Activated CD4-positive, alpha-beta memory T cell treated with anti-CD3 and anti-CD28 coated beads, Interleukin-2, amount 10 ng/mL, durations not matched to agents 7 days and 5 days (primary cell): ENCODE measurements at regions not wholly inside any gene's neighbourhood (a gene's known extent, or its start where the extent isn't known, plus 50 kb on each side); places are given as distances from the start of the nearest gene placed in this dataset.

Source experiments
- CTCF ChIA-PET: fragments of 350-600 bp; sonication (Branson Sonifier 250); formaldehyde crosslinking; loops from one replicate; lab custom pipeline; 2021; ENCODE audit warnings: antibody characterized with exemption, inconsistent platforms; lab: Charles Lee
- POLR2A ChIA-PET: fragments of 350-600 bp; sonication (Branson Sonifier 250); formaldehyde crosslinking; loops from one replicate; lab custom pipeline; 2021; ENCODE audit warnings: antibody characterized with exemption; lab: Charles Lee
- DNase-seq: peaks from one replicate; pipeline ENCODE4 v3.0.0-alpha.2; 2020
- H3K27ac Mint-ChIP-seq: one replicate; pipeline ENCODE4 v1.8.0; 2021; ENCODE audit warnings: mild to moderate bottlenecking, mixed read lengths
- H3K27me3 Mint-ChIP-seq: one replicate; pipeline ENCODE4 v1.8.0; 2021; ENCODE audit warnings: mixed read lengths
- H3K36me3 Mint-ChIP-seq: one replicate; pipeline ENCODE4 v1.8.0; 2021; ENCODE audit warnings: low read depth, mixed read lengths
- H3K4me1 Mint-ChIP-seq: one replicate; pipeline ENCODE4 v1.8.0; 2021; ENCODE audit warnings: mixed read lengths
- H3K4me3 Mint-ChIP-seq: one replicate; pipeline ENCODE4 v1.8.0; 2021; ENCODE audit warnings: mild to moderate bottlenecking, mixed read lengths
- H3K9me3 Mint-ChIP-seq: one replicate; pipeline ENCODE4 v1.8.0; 2021; ENCODE audit warnings: mixed read lengths

- Mint-ChIP-seq H3K4me1 (no peaks in the 10 kb centered on the region), H3K4me3 (no peak overlapping the region), H3K9me3 (no peaks in the 10 kb centered on the region), H3K36me3 (no peaks in the 10 kb centered on the region), H3K27me3 (no peaks in the 10 kb centered on the region), H3K27ac (no peak overlapping the region)
- DNase-seq: no peak
- ChIA-PET POLR2A (no interaction called here), CTCF (no interaction called here)
These were observed 328.2 kb upstream of the COL3A1 start for GRCh38 chr2:188645986-188646385.

- no peaks in the 10 kb centered on the region for H3K4me1 Mint-ChIP-seq
- H3K27ac Mint-ChIP-seq: no peak overlapping the region
- H3K4me3 Mint-ChIP-seq: no peak overlapping the region
- POLR2A ChIA-PET: no interaction called here
- H3K9me3 Mint-ChIP-seq: no peaks in the 10 kb centered on the region
- CTCF ChIA-PET: no interaction called here
- no peaks in the 10 kb centered on the region for H3K36me3 Mint-ChIP-seq
- no peak for DNase-seq
- H3K27me3 Mint-ChIP-seq: no peaks in the 10 kb centered on the region
These were observed 326.6 kb upstream of the COL3A1 start for GRCh38 chr2:188647430-188648070.

- ChIA-PET CTCF (no interaction called here), POLR2A (no interaction called here)
- no peak overlapping the region for H3K27ac Mint-ChIP-seq
- H3K4me1 Mint-ChIP-seq: no peaks in the 10 kb centered on the region
- no peaks in the 10 kb centered on the region for H3K36me3 Mint-ChIP-seq
- H3K9me3 Mint-ChIP-seq: peaks cover 2% of the 10 kb centered on the region
- H3K27me3 Mint-ChIP-seq: no peaks in the 10 kb centered on the region
- no peak overlapping the region for H3K4me3 Mint-ChIP-seq
- DNase-seq: no peak
These were observed 314.3 kb upstream of the COL3A1 start for GRCh38 chr2:188659656-188660406.

GRCh38 chr2:188663301-188663700 lies 310.9 kb upstream of the COL3A1 start:
- H3K27me3 Mint-ChIP-seq: no peaks in the 10 kb centered on the region
- peaks cover 2% of the 10 kb centered on the region for H3K9me3 Mint-ChIP-seq
- DNase-seq: no peak
- no peaks in the 10 kb centered on the region for H3K4me1 Mint-ChIP-seq
- H3K36me3 Mint-ChIP-seq: no peaks in the 10 kb centered on the region
- ChIA-PET POLR2A (no interaction called here), CTCF (no interaction called here)
- no peak overlapping the region for H3K27ac Mint-ChIP-seq
- H3K4me3 Mint-ChIP-seq: no peak overlapping the region

GRCh38 chr2:188664416-188664815 lies 309.8 kb upstream of the COL3A1 start:
- POLR2A ChIA-PET: no interaction called here
- no peak for DNase-seq

GRCh38 chr2:188664951-188665595 lies 309.1 kb upstream of the COL3A1 start:
- ChIA-PET POLR2A (no interaction called here), CTCF (no interaction called here)
- DNase-seq: no peak
- Mint-ChIP-seq H3K27me3 (no peaks in the 10 kb centered on the region), H3K9me3 (peaks cover 2% of the 10 kb centered on the region), H3K4me3 (no peak overlapping the region), H3K4me1 (no peaks in the 10 kb centered on the region), H3K36me3 (no peaks in the 10 kb centered on the region), H3K27ac (no peak overlapping the region)

More at GRCh38 chr2:188664416-188664815, 309.8 kb upstream of the COL3A1 start:
- Mint-ChIP-seq H3K27me3 (no peaks in the 10 kb centered on the region), H3K4me1 (no peaks in the 10 kb centered on the region), H3K4me3 (no peak overlapping the region), H3K9me3 (peaks cover 2% of the 10 kb centered on the region), H3K27ac (no peak overlapping the region), H3K36me3 (no peaks in the 10 kb centered on the region)
- CTCF ChIA-PET: no interaction called here

GRCh38 chr2:188665727-188666304 lies 308.4 kb upstream of the COL3A1 start:
- H3K4me3 Mint-ChIP-seq: no peak overlapping the region
- no peaks in the 10 kb centered on the region for H3K36me3 Mint-ChIP-seq
- no peaks in the 10 kb centered on the region for H3K27me3 Mint-ChIP-seq
- H3K9me3 Mint-ChIP-seq: peaks cover 2% of the 10 kb centered on the region
- no peak overlapping the region for H3K27ac Mint-ChIP-seq
- DNase-seq: no peak
- H3K4me1 Mint-ChIP-seq: no peaks in the 10 kb centered on the region
- CTCF ChIA-PET: no interaction called here
- POLR2A ChIA-PET: no interaction called here

GRCh38 chr2:188666503-188666902 lies 307.7 kb upstream of the COL3A1 start:
- H3K4me3 Mint-ChIP-seq: no peak overlapping the region
- ChIA-PET CTCF (no interaction called here), POLR2A (no interaction called here)
- no peaks in the 10 kb centered on the region for H3K27me3 Mint-ChIP-seq
- no peaks in the 10 kb centered on the region for H3K36me3 Mint-ChIP-seq
- H3K27ac Mint-ChIP-seq: no peak overlapping the region
- no peak for DNase-seq
- H3K9me3 Mint-ChIP-seq: peaks cover 2% of the 10 kb centered on the region
- H3K4me1 Mint-ChIP-seq: no peaks in the 10 kb centered on the region

- H3K27ac Mint-ChIP-seq: no peak overlapping the region
- no peaks in the 10 kb centered on the region for H3K27me3 Mint-ChIP-seq
- H3K4me1 Mint-ChIP-seq: no peaks in the 10 kb centered on the region
- H3K4me3 Mint-ChIP-seq: no peak overlapping the region
- H3K36me3 Mint-ChIP-seq: no peaks in the 10 kb centered on the region
- H3K9me3 Mint-ChIP-seq: no peaks in the 10 kb centered on the region
- DNase-seq: no peak
- ChIA-PET CTCF (no interaction called here), POLR2A (no interaction called here)
These were observed 306.0 kb upstream of the COL3A1 start for GRCh38 chr2:188668017-188668680.

- no peaks in the 10 kb centered on the region for H3K9me3 Mint-ChIP-seq
These were observed 298.7 kb upstream of the COL3A1 start for GRCh38 chr2:188675391-188676009.

GRCh38 chr2:188676010-188676400 lies 298.2 kb upstream of the COL3A1 start:
- no peak for DNase-seq
- H3K9me3 Mint-ChIP-seq: no peaks in the 10 kb centered on the region
- no peak overlapping the region for H3K27ac Mint-ChIP-seq
- H3K4me3 Mint-ChIP-seq: no peak overlapping the region
- no peaks in the 10 kb centered on the region for H3K4me1 Mint-ChIP-seq
- ChIA-PET CTCF (no interaction called here), POLR2A (no interaction called here)
- no peaks in the 10 kb centered on the region for H3K36me3 Mint-ChIP-seq
- no peaks in the 10 kb centered on the region for H3K27me3 Mint-ChIP-seq

More at GRCh38 chr2:188675391-188676009, 298.7 kb upstream of the COL3A1 start:
- CTCF ChIA-PET: no interaction called here
- Mint-ChIP-seq H3K27ac (no peak overlapping the region), H3K4me3 (no peak overlapping the region), H3K27me3 (no peaks in the 10 kb centered on the region), H3K36me3 (no peaks in the 10 kb centered on the region), H3K4me1 (no peaks in the 10 kb centered on the region)
- POLR2A ChIA-PET: no interaction called here
- DNase-seq: no peak

GRCh38 chr2:188677142-188677541 lies 297.0 kb upstream of the COL3A1 start:
- no peaks in the 10 kb centered on the region for H3K36me3 Mint-ChIP-seq
- DNase-seq: no peak
- H3K9me3 Mint-ChIP-seq: no peaks in the 10 kb centered on the region
- CTCF ChIA-PET: no interaction called here
- H3K27me3 Mint-ChIP-seq: no peaks in the 10 kb centered on the region
- H3K4me3 Mint-ChIP-seq: no peak overlapping the region
- no peaks in the 10 kb centered on the region for H3K4me1 Mint-ChIP-seq
- no peak overlapping the region for H3K27ac Mint-ChIP-seq
- POLR2A ChIA-PET: no interaction called here

GRCh38 chr2:188678882-188679281 lies 295.3 kb upstream of the COL3A1 start:
- Mint-ChIP-seq H3K4me1 (no peaks in the 10 kb centered on the region), H3K9me3 (no peaks in the 10 kb centered on the region), H3K27ac (no peak overlapping the region), H3K36me3 (no peaks in the 10 kb centered on the region), H3K27me3 (no peaks in the 10 kb centered on the region), H3K4me3 (no peak overlapping the region)
- DNase-seq: no peak
- ChIA-PET CTCF (no interaction called here), POLR2A (no interaction called here)
